ENCODE measurements at regions not wholly inside any gene's neighbourhood (a gene's known extent, or its start where the extent isn't known, plus 50 kb on each side); places are given as distances from the start of the nearest gene placed in this dataset.
"Not testable (repeated sequence)": the region's sequence is repeated elsewhere in the genome, so short reads cannot be mapped to it uniquely, and the experiment has no call there.

DNA sequence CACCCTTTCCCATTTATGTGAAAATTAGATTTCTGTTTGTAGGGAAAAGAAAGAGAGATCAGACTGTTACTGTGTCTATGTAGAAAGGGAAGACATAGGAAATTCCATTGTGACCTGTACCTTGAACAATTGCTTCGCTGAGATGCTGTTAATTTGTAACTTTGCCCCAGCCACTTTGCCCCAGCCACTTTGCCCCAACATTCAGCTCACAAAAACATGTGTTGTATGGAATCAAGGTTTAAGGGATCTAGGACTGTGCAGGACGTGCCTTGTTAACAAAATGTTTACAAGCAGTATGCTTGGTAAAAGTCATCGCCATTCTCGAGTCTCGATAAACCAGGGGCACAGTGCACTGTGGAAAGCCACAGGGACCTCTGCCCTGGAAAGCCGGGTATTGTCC, 193.5 kb downstream of the CCDC74A start:
- TF ChIP-seq, protein P1, sequence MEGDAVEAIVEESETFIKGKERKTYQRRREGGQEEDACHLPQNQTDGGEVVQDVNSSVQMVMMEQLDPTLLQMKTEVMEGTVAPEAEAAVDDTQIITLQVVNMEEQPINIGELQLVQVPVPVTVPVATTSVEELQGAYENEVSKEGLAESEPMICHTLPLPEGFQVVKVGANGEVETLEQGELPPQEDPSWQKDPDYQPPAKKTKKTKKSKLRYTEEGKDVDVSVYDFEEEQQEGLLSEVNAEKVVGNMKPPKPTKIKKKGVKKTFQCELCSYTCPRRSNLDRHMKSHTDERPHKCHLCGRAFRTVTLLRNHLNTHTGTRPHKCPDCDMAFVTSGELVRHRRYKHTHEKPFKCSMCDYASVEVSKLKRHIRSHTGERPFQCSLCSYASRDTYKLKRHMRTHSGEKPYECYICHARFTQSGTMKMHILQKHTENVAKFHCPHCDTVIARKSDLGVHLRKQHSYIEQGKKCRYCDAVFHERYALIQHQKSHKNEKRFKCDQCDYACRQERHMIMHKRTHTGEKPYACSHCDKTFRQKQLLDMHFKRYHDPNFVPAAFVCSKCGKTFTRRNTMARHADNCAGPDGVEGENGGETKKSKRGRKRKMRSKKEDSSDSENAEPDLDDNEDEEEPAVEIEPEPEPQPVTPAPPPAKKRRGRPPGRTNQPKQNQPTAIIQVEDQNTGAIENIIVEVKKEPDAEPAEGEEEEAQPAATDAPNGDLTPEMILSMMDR (IDR thresholded peaks at IDR 0.05) = not testable (repeated sequence)
- not testable (repeated sequence) for TF ChIP-seq POLR2A (IDR thresholded peaks at IDR 0.05)

All from testis (tissue), 2 donors.